Peyer's patch (tissue), 4 donors: ENCODE measurements at regions not wholly inside any gene's neighbourhood (a gene's known extent, or its start where the extent isn't known, plus 50 kb on each side); places are given as distances from the start of the nearest gene placed in this dataset.

Source experiments
- DNase-seq, 3 donors: peaks; one replicate each; pipeline ENCODE4 v3.0.0-alpha.2; 2017 to 2019
- H3K27ac ChIP-seq, 4 donors: fragments of 200-600 bp; sonication (generic); one replicate each; pipeline ENCODE4 v1.5.1; 2016 to 2019
- H3K27me3 ChIP-seq, 2 donors: fragments of 200-600 bp; sonication (generic); one replicate each; pipeline ENCODE4 v1.5.1; 2019
- H3K36me3 ChIP-seq, 3 donors: fragments of 200-600 bp; sonication (generic); one replicate each; pipeline ENCODE4 v1.5.1; 2016 to 2019
- H3K4me1 ChIP-seq, 4 donors: fragments of 200-600 bp; sonication (generic); one replicate each; pipeline ENCODE4 v1.5.1; 2016 to 2019
- H3K4me3 ChIP-seq, 4 donors: fragments of 200-600 bp; sonication (generic); 1 replicate in 3 of 4; 2 replicates in 1 of 4; pipeline ENCODE4 v1.5.1; 2016 to 2019; ENCODE audit warnings: mild to moderate bottlenecking in 1 of 4
- H3K9me3 ChIP-seq, 4 donors: fragments of 200-600 bp; sonication (generic); one replicate each; pipeline ENCODE4 v1.5.1; 2016 to 2019; ENCODE audit warnings: mild to moderate bottlenecking in 1 of 4
- CTCF ChIP-seq, 6 experiments: fragments of 450-650 bp in 4 of 6; fragments of 200-600 bp in 2 of 6; sonication (generic) in 1 of 6; IDR thresholded peaks; one replicate each; pipeline ENCODE4 v1.5.1; 2017 to 2019; ENCODE audit warnings: antibody characterized with exemption in 6 of 6, mild to moderate bottlenecking in 3 of 6, moderate library complexity in 1 of 6
- POLR2A ChIP-seq, 2 donors: fragments of 450-650 bp; IDR thresholded peaks; one replicate each; pipeline ENCODE4 v1.5.1; 2017; ENCODE audit warnings: antibody characterized with exemption in 2 of 2, mild to moderate bottlenecking in 2 of 2, moderate library complexity in 2 of 2

DNA sequence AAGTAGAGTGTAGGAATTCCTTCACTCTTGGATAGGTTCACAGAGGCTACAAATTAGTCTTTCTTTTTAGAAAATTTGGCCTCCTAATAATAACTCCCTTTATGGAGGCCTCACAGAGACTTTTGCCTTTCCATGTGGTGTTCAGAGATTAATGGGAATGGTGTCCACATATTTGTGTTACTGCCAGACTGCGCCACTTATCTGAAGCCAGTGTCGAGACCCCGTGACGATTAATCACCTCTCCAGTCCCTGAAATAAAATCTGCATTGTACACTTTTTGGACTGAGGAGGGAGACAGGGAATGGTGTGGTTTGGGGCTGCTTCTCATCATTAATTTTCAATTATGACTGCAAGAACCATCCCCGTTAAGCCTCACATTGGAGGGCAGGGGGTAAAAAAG is 980.5 kb downstream of the FLRT2 start:
- TF ChIP-seq POLR2A (IDR thresholded peaks at IDR 0.05) (no peak), CTCF (IDR thresholded peaks at IDR 0.05) (no peak)
- H3K4me1 ChIP-seq = no peaks in the 10 kb centered on the region
- H3K27ac ChIP-seq = no peak overlapping the region
- H3K9me3 ChIP-seq = no peaks in the 10 kb centered on the region
- no peak for DNase-seq
- H3K4me3 ChIP-seq = no peak overlapping the region
- no peaks in the 10 kb centered on the region for H3K36me3 ChIP-seq
- no peaks in the 10 kb centered on the region for H3K27me3 ChIP-seq

GRCh38 chr14:86505808-86506207 is 975.9 kb downstream of the FLRT2 start:
- Histone ChIP-seq H3K27ac (no peak overlapping the region), H3K9me3 (no peaks in the 10 kb centered on the region), H3K27me3 (no peaks in the 10 kb centered on the region), H3K4me3 (no peak overlapping the region), H3K4me1 (no peaks in the 10 kb centered on the region), H3K36me3 (no peaks in the 10 kb centered on the region)
- no peak for DNase-seq
- TF ChIP-seq CTCF (IDR thresholded peaks at IDR 0.05) (no peak), POLR2A (IDR thresholded peaks at IDR 0.05) (no peak)

GRCh38 chr14:86501611-86502010 is 971.7 kb downstream of the FLRT2 start:
- Histone ChIP-seq H3K4me1 (no peaks in the 10 kb centered on the region), H3K36me3 (no peaks in the 10 kb centered on the region), H3K27ac (no peak overlapping the region), H3K27me3 (no peaks in the 10 kb centered on the region), H3K9me3 (no peaks in the 10 kb centered on the region), H3K4me3 (no peak overlapping the region)
- no peak for TF ChIP-seq POLR2A (IDR thresholded peaks at IDR 0.05)
- no peak for TF ChIP-seq CTCF (IDR thresholded peaks at IDR 0.05)
- no peak for DNase-seq

- TF ChIP-seq POLR2A (IDR thresholded peaks at IDR 0.05) (no peak), CTCF (IDR thresholded peaks at IDR 0.05) (no peak)
- DNase-seq = no peak
- no peak overlapping the region for H3K27ac ChIP-seq
These were observed 961.8 kb downstream of the FLRT2 start for GRCh38 chr14:86491743-86492142.

GRCh38 chr14:86481104-86481503 is 951.2 kb downstream of the FLRT2 start:
- H3K36me3 ChIP-seq = no peaks in the 10 kb centered on the region
- no peak overlapping the region for H3K4me3 ChIP-seq
- no peaks in the 10 kb centered on the region for H3K27me3 ChIP-seq
- no peak overlapping the region for H3K27ac ChIP-seq
- no peak for DNase-seq
- no peak for TF ChIP-seq CTCF (IDR thresholded peaks at IDR 0.05)
- no peak for TF ChIP-seq POLR2A (IDR thresholded peaks at IDR 0.05)
- no peaks in the 10 kb centered on the region for H3K4me1 ChIP-seq
- no peaks in the 10 kb centered on the region for H3K9me3 ChIP-seq

More at GRCh38 chr14:86491743-86492142, 961.8 kb downstream of the FLRT2 start:
- Histone ChIP-seq H3K27me3 (no peaks in the 10 kb centered on the region), H3K4me1 (no peaks in the 10 kb centered on the region), H3K9me3 (no peaks in the 10 kb centered on the region), H3K4me3 (no peak overlapping the region), H3K36me3 (no peaks in the 10 kb centered on the region)

GRCh38 chr14:86464341-86464740 is 934.4 kb downstream of the FLRT2 start:
- H3K4me1 ChIP-seq = no peaks in the 10 kb centered on the region
- H3K27me3 ChIP-seq = no peaks in the 10 kb centered on the region
- H3K4me3 ChIP-seq = no peak overlapping the region
- TF ChIP-seq POLR2A (IDR thresholded peaks at IDR 0.05) (no peak), CTCF (IDR thresholded peaks at IDR 0.05) (no peak)
- H3K9me3 ChIP-seq = no peaks in the 10 kb centered on the region
- DNase-seq = no peak
- no peaks in the 10 kb centered on the region for H3K36me3 ChIP-seq
- no peak overlapping the region for H3K27ac ChIP-seq
